ENCODE measurements at regions not wholly inside any gene's neighbourhood (a gene's known extent, or its start where the extent isn't known, plus 50 kb on each side); places are given as distances from the start of the nearest gene placed in this dataset.
"Not testable (repeated sequence)": the region's sequence is repeated elsewhere in the genome, so short reads cannot be mapped to it uniquely, and the experiment has no call there.

- H3K4me3 Mint-ChIP-seq = no peak overlapping the region
- H3K4me1 Mint-ChIP-seq (ENCODE audit: low read depth in 2 of 2) = peaks cover 0 to 4% of the 10 kb centered on the region in 2 donors
- H3K9me3 Mint-ChIP-seq = no peaks in the 10 kb centered on the region
- H3K27ac Mint-ChIP-seq = no peak overlapping the region
- DNase-seq (no peak), ATAC-seq (replicated peaks) (no peak)
- H3K36me3 Mint-ChIP-seq (ENCODE audit: insufficient read depth) = no peaks in the 10 kb centered on the region
- H3K27me3 Mint-ChIP-seq = peaks cover 16 to 21% of the 10 kb centered on the region in 2 donors
Observed at GRCh38 chr1:21385022-21385421, 54.9 kb upstream of the NBPF3 start.

- no peak overlapping the region for H3K4me3 Mint-ChIP-seq
Observed at GRCh38 chr1:21384620-21385019, 55.3 kb upstream of the NBPF3 start.

GRCh38 chr1:21383785-21384401 lies 56.0 kb upstream of the NBPF3 start:
- ATAC-seq (replicated peaks) (no peak), DNase-seq (no peak)
- H3K4me1 Mint-ChIP-seq (ENCODE audit: low read depth in 2 of 2) = peaks cover 0 to 4% of the 10 kb centered on the region in 2 donors
- H3K27me3 Mint-ChIP-seq = peaks cover 16 to 21% of the 10 kb centered on the region in 2 donors
- no peaks in the 10 kb centered on the region for H3K36me3 Mint-ChIP-seq (ENCODE audit: insufficient read depth)
- no peak overlapping the region for H3K4me3 Mint-ChIP-seq
- no peak overlapping the region for H3K27ac Mint-ChIP-seq
- no peaks in the 10 kb centered on the region for H3K9me3 Mint-ChIP-seq

More at GRCh38 chr1:21384620-21385019, 55.3 kb upstream of the NBPF3 start:
- no peaks in the 10 kb centered on the region for H3K36me3 Mint-ChIP-seq (ENCODE audit: insufficient read depth)
- H3K27ac Mint-ChIP-seq = no peak overlapping the region
- peaks cover 0 to 4% of the 10 kb centered on the region in 2 donors for H3K4me1 Mint-ChIP-seq (ENCODE audit: low read depth in 2 of 2)
- peaks cover 16 to 21% of the 10 kb centered on the region in 2 donors for H3K27me3 Mint-ChIP-seq
- H3K9me3 Mint-ChIP-seq = no peaks in the 10 kb centered on the region
- DNase-seq = no peak
- ATAC-seq (replicated peaks) = no peak

- H3K4me3 Mint-ChIP-seq = no peak overlapping the region
Observed at GRCh38 chr1:21381354-21381753, 58.6 kb upstream of the NBPF3 start.

GRCh38 chr1:21380147-21380546 lies 59.8 kb upstream of the NBPF3 start:
- peaks cover 16 to 17% of the 10 kb centered on the region in 2 donors for H3K27me3 Mint-ChIP-seq
- H3K36me3 Mint-ChIP-seq (ENCODE audit: insufficient read depth); ATAC-seq (replicated peaks); H3K4me1 Mint-ChIP-seq (ENCODE audit: low read depth in 2 of 2); H3K27ac Mint-ChIP-seq; DNase-seq; H3K4me3 Mint-ChIP-seq; H3K9me3 Mint-ChIP-seq: not testable (repeated sequence)

More at GRCh38 chr1:21381354-21381753, 58.6 kb upstream of the NBPF3 start:
- Mint-ChIP-seq H3K4me1 (ENCODE audit: low read depth in 2 of 2) (peaks cover 0 to 4% of the 10 kb centered on the region in 2 donors), H3K9me3 (no peaks in the 10 kb centered on the region), H3K27me3 (peaks cover 16 to 21% of the 10 kb centered on the region in 2 donors), H3K27ac (no peak overlapping the region), H3K36me3 (ENCODE audit: insufficient read depth) (no peaks in the 10 kb centered on the region)
- DNase-seq = no peak
- no peak for ATAC-seq (replicated peaks)

- ATAC-seq (replicated peaks) (no peak), DNase-seq (no peak)
- Mint-ChIP-seq H3K27me3 (peaks cover 12 to 16% of the 10 kb centered on the region in 2 donors), H3K9me3 (no peaks in the 10 kb centered on the region), H3K27ac (no peak overlapping the region), H3K4me1 (ENCODE audit: low read depth in 2 of 2) (peaks cover 0 to 4% of the 10 kb centered on the region in 2 donors), H3K4me3 (no peak overlapping the region), H3K36me3 (ENCODE audit: insufficient read depth) (no peaks in the 10 kb centered on the region)
Observed at GRCh38 chr1:21379571-21379970, 60.4 kb upstream of the NBPF3 start.

- no peak overlapping the region for H3K27ac Mint-ChIP-seq
- H3K4me1 Mint-ChIP-seq (ENCODE audit: low read depth in 2 of 2) = peaks cover 0 to 1% of the 10 kb centered on the region in 2 donors
- no peak overlapping the region for H3K4me3 Mint-ChIP-seq
- ATAC-seq (replicated peaks) = no peak
- H3K9me3 Mint-ChIP-seq = no peaks in the 10 kb centered on the region
- no peak for DNase-seq
- no peaks in the 10 kb centered on the region for H3K36me3 Mint-ChIP-seq (ENCODE audit: insufficient read depth)
- H3K27me3 Mint-ChIP-seq = peaks cover 9% of the 10 kb centered on the region in 2 donors
Observed at GRCh38 chr1:21378705-21379494, 61.0 kb upstream of the NBPF3 start.

- no peaks in the 10 kb centered on the region for H3K27me3 Mint-ChIP-seq
- no peak overlapping the region for H3K4me3 Mint-ChIP-seq
Observed at GRCh38 chr1:21372383-21372782, 67.6 kb upstream of the NBPF3 start.

GRCh38 chr1:21369905-21370304 lies 70.0 kb upstream of the NBPF3 start:
- Mint-ChIP-seq H3K9me3 (no peaks in the 10 kb centered on the region), H3K4me1 (ENCODE audit: low read depth in 2 of 2) (peaks cover 7 to 9% of the 10 kb centered on the region in 2 donors), H3K4me3 (no peak overlapping the region), H3K27ac (no peak overlapping the region), H3K36me3 (ENCODE audit: insufficient read depth) (no peaks in the 10 kb centered on the region), H3K27me3 (no peaks in the 10 kb centered on the region)
- DNase-seq (no peak), ATAC-seq (replicated peaks) (no peak)

More at GRCh38 chr1:21372383-21372782, 67.6 kb upstream of the NBPF3 start:
- no peak for DNase-seq
- no peaks in the 10 kb centered on the region for H3K36me3 Mint-ChIP-seq (ENCODE audit: insufficient read depth)
- peaks cover 7 to 9% of the 10 kb centered on the region in 2 donors for H3K4me1 Mint-ChIP-seq (ENCODE audit: low read depth in 2 of 2)
- no peaks in the 10 kb centered on the region for H3K9me3 Mint-ChIP-seq
- no peak for ATAC-seq (replicated peaks)
- H3K27ac Mint-ChIP-seq = no peak overlapping the region

GRCh38 chr1:21368515-21369289 lies 71.2 kb upstream of the NBPF3 start:
- peaks cover 7 to 9% of the 10 kb centered on the region in 2 donors for H3K4me1 Mint-ChIP-seq (ENCODE audit: low read depth in 2 of 2)
- no peaks in the 10 kb centered on the region for H3K27me3 Mint-ChIP-seq
- ATAC-seq (replicated peaks) = peak; percentile 73
- no peak overlapping the region for H3K27ac Mint-ChIP-seq
- H3K4me3 Mint-ChIP-seq = no peak overlapping the region
- DNase-seq = peak; percentile 56 to 65 (median 61)
- no peaks in the 10 kb centered on the region for H3K36me3 Mint-ChIP-seq (ENCODE audit: insufficient read depth)
- no peaks in the 10 kb centered on the region for H3K9me3 Mint-ChIP-seq

GRCh38 chr1:21367973-21368514 lies 71.9 kb upstream of the NBPF3 start:
- not testable (repeated sequence) for ATAC-seq (replicated peaks)

GRCh38 chr1:21366288-21366687 lies 73.6 kb upstream of the NBPF3 start:
- Mint-ChIP-seq H3K4me1 (ENCODE audit: low read depth in 2 of 2) (peaks cover 7 to 9% of the 10 kb centered on the region in 2 donors), H3K27me3 (no peaks in the 10 kb centered on the region), H3K4me3 (no peak overlapping the region), H3K9me3 (no peaks in the 10 kb centered on the region), H3K27ac (no peak overlapping the region), H3K36me3 (ENCODE audit: insufficient read depth) (no peaks in the 10 kb centered on the region)
- DNase-seq (no peak), ATAC-seq (replicated peaks) (no peak)

More at GRCh38 chr1:21367973-21368514, 71.9 kb upstream of the NBPF3 start:
- H3K36me3 Mint-ChIP-seq (ENCODE audit: insufficient read depth); DNase-seq; H3K27ac Mint-ChIP-seq; H3K4me3 Mint-ChIP-seq; H3K4me1 Mint-ChIP-seq (ENCODE audit: low read depth in 2 of 2); H3K27me3 Mint-ChIP-seq; H3K9me3 Mint-ChIP-seq: not testable (repeated sequence)

GRCh38 chr1:21365036-21365435 lies 74.8 kb upstream of the ECE1 start:
- Mint-ChIP-seq H3K27me3 (no peaks in the 10 kb centered on the region), H3K9me3 (no peaks in the 10 kb centered on the region), H3K36me3 (ENCODE audit: insufficient read depth) (no peaks in the 10 kb centered on the region), H3K4me1 (ENCODE audit: low read depth in 2 of 2) (peaks cover 7 to 9% of the 10 kb centered on the region in 2 donors), H3K27ac (no peak overlapping the region), H3K4me3 (no peak overlapping the region)
- no peak for DNase-seq
- ATAC-seq (replicated peaks) = no peak
